ENCODE measurements at regions not wholly inside any gene's neighbourhood (a gene's known extent, or its start where the extent isn't known, plus 50 kb on each side); places are given as distances from the start of the nearest gene placed in this dataset.

GRCh38 chr2:205901491-205901890, 184.5 kb downstream of the INO80D start:
- DNase-seq = no peak

GRCh38 chr2:205898744-205899143, 187.2 kb downstream of the INO80D start:
- no peak for DNase-seq

- DNase-seq = no peak
Observed at GRCh38 chr2:205895981-205896655, 189.9 kb downstream of the INO80D start.

- no peak for DNase-seq
Observed at GRCh38 chr2:205892665-205893259, 193.2 kb downstream of the INO80D start.

- DNase-seq = no peak
Observed at GRCh38 chr2:205892251-205892655, 193.7 kb downstream of the INO80D start.

- no peak for DNase-seq
Observed at GRCh38 chr2:205889114-205889513, 196.9 kb downstream of the INO80D start.

GRCh38 chr2:205887637-205888036, 198.3 kb downstream of the INO80D start:
- no peak for DNase-seq

GRCh38 chr2:205885492-205886099, 200.4 kb downstream of the INO80D start:
- peak; percentile 20 for DNase-seq

- no peak for DNase-seq
Observed at GRCh38 chr2:205883965-205884364, 201.7 kb downstream of the NRP2 start.

- no peak for DNase-seq
Observed at GRCh38 chr2:205882806-205883425, 200.6 kb downstream of the NRP2 start.

- no peak for DNase-seq
Observed at GRCh38 chr2:205880048-205880447, 197.7 kb downstream of the NRP2 start.

GRCh38 chr2:205878999-205879762, 196.9 kb downstream of the NRP2 start:
- DNase-seq = no peak

- DNase-seq = no peak
Observed at GRCh38 chr2:205877496-205877895, 195.2 kb downstream of the NRP2 start.

- DNase-seq = no peak
Observed at GRCh38 chr2:205876127-205876526, 193.8 kb downstream of the NRP2 start.

- no peak for DNase-seq
Observed at GRCh38 chr2:205872716-205873115, 190.4 kb downstream of the NRP2 start.

GRCh38 chr2:205869439-205869838, 187.1 kb downstream of the NRP2 start:
- DNase-seq = no peak

- DNase-seq = no peak
Observed at GRCh38 chr2:205868773-205869333, 186.6 kb downstream of the NRP2 start.

- DNase-seq = no peak
Observed at GRCh38 chr2:205868053-205868452, 185.8 kb downstream of the NRP2 start.

- DNase-seq = no peak
Observed at GRCh38 chr2:205867371-205867770, 185.1 kb downstream of the NRP2 start.

- no peak for DNase-seq
Observed at GRCh38 chr2:205865905-205866441, 183.7 kb downstream of the NRP2 start.

- DNase-seq = no peak
Observed at GRCh38 chr2:205865056-205865455, 182.8 kb downstream of the NRP2 start.

- DNase-seq = no peak
Observed at GRCh38 chr2:205864491-205864890, 182.2 kb downstream of the NRP2 start.

All from effector CD8-positive, alpha-beta T cell (primary cell).